ENCODE measurements at regions not wholly inside any gene's neighbourhood (a gene's known extent, or its start where the extent isn't known, plus 50 kb on each side); places are given as distances from the start of the nearest gene placed in this dataset.
A peak's percentile ranks its signal among the peaks of the same experiment; 100 is the strongest.

- DNase-seq (ENCODE audit: low read depth): no peak
Measured at GRCh38 chr4:123278755-123279154, 117.8 kb upstream of the SPRY1 start.

DNA sequence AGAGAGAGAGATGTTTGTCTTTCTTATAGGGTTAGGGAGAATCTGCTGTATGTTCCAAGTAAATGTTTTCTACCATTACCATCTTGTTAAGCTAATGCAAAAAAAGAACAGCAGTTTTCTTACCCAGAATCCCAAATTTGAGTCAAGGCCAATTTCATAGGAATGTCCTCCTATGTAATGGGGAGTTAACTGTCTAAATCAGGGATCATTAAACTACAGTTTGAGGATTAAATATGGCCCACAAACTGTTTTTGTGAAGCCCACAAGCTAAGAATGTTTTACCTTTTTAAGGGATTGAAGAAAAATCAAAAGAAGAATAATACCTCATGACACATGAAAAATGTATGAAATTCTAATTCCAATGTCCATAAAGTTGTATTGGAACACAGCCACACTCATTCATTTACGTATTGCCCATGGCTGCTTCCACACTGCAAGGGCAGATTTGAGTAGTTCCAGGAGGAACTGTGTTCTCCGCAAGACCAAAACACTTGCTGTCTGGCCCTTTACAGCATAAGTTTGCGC, 113.2 kb upstream of the SPRY1 start:
- DNase-seq (ENCODE audit: low read depth): no peak

- DNase-seq (ENCODE audit: low read depth): peak; percentile 29
Measured at GRCh38 chr4:123284168-123284567, 112.4 kb upstream of the SPRY1 start.

DNA sequence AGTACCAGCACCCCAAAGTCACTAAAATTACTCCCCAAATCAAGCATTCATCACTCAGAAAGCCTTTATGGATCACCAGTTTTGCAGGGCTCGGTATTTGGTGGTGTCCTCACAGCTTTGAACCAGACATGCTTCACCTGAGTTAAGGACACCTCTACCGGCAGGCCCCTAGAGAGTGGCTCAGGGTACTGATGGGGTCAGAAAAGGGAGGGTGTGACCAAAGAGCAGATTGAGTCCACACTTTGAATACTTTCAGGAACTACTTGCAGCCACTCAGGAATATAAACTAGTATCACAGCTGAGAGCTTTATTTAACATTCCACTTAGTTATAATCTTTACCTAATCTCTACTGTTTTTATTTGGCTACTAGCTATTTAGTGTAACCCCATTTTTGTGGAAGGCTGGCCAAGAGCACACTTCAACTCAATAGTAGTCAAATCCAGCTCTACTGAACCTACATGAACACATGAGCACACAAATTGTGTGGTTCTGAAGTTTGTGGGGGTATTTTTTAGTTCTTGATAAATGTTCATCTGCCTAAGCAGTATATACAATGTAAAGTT, 109.6 kb upstream of the SPRY1 start:
- DNase-seq (ENCODE audit: low read depth): no peak

- DNase-seq (ENCODE audit: low read depth): no peak
Measured at GRCh38 chr4:123288309-123289025, 108.1 kb upstream of the SPRY1 start.

DNA sequence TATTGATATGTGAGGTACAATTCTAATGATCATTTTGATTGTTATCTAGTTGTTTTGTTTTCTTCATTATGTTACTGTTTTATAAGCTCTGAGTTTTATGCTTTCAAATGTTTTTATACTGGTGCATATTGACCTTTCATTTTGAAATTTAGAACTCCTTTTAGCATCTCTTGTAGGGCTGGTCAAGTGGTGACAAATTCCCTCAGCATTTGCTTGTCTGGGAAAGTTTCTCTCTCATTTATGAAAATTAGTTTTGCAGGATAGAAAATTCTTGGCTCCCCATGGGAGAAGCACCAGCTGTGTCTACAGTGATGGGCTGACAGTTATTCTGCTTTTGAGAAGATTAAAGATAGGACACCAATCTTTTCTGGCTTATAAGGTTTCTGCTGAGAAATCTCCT, 105.3 kb upstream of the SPRY1 start:
- no peak for DNase-seq (ENCODE audit: low read depth)

GRCh38 chr4:123297836-123298235, 98.8 kb upstream of the SPRY1 start:
- DNase-seq (ENCODE audit: low read depth): no peak

DNA sequence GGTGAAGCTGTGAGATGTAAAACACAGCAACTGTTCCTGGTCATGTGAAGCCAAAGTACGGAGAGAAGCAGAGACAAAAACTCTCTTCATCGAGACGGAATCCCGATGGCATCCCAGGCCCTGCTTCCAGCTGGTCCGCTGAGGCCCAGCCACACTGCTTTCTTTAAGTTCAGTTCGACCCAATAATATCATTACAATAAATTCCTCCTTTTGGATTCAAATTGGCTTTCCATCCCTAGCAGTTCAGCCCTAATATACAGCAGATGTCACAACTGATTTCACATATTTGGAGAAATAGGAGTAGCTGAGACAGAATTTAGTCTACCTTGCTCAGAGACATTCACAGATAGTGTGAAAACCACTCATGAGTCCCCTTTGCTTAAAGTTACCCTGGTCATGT, 98.3 kb upstream of the SPRY1 start:
- DNase-seq (ENCODE audit: low read depth): no peak

DNA sequence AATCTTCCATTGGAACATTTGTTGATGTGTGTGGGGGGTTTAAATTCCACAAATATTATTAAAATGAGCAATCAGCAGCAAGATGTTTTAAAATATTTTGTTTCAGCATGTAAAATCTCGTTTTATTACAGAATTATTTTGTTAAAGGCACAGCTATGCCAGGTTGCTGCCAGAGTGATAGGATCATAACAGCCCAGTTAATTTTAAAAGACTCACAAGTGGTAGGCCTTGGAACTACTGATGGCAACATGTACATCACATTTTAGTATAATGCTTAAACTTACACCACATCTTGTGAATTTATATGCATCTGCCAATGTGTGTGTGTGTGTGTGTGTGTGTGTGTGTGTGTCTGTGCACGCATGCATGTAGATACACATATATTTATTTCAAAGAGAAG, 97.8 kb upstream of the SPRY1 start:
- no peak for DNase-seq (ENCODE audit: low read depth)

DNA sequence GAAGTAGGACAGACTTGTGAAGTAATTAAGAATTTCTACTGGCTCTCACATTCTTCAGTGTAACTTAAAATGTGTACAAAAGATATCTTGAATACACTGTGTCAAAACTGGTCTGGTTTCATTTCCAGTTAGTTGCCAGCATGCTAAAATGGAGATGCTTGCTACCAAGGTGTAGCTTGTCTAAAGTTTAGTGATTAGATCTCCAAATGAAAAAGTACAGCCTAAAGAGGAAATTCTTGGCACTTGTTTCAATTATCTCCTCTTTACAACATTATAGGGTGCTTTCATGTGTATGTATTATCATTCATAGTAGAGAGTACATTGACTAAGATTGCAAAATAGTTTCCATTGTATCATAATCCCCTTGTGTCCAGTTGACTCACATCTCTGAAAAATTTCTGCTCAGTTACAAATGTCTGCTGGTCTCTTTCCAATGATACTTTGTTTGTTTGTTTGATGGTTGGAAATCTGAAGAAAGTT, 97.3 kb upstream of the SPRY1 start:
- DNase-seq (ENCODE audit: low read depth): peak; percentile 90

DNA sequence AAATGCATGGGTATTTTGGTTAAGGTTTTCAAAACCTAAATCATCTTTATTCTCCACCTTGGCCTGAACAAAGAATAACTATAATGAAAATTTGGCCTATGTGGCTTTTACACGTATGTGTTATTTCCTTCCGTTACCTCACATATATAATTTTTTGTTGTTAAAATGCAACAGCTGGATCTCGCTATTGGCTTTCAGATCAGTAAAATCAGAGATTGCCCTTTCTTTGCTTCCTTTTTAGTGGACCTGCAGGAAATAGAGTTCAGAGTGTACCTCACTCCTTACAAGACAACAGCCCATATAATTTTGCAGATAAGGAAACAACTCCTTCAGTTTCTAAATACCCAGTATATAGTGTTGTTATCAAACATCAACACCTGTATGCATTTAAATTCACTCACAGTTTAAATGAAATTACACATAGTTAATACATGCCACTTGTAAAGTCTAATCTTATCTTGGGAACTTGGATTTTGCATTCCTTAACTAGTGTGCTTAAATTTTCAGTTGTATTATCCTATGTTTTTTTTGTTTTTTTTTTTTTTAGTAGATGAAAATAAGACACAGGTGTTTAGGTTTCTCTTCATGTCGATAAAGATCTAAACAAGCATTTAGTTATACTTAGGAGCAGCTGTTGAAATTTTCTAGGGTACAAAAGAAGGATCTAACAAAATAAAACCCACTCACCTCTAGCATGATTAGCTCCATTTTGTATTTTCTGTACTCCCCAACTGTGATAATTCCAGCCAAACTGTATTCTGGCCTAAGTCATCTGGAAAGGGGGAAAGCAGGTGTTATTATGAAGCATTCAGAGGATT, 96.2 kb upstream of the SPRY1 start:
- DNase-seq (ENCODE audit: low read depth): no peak

DNA sequence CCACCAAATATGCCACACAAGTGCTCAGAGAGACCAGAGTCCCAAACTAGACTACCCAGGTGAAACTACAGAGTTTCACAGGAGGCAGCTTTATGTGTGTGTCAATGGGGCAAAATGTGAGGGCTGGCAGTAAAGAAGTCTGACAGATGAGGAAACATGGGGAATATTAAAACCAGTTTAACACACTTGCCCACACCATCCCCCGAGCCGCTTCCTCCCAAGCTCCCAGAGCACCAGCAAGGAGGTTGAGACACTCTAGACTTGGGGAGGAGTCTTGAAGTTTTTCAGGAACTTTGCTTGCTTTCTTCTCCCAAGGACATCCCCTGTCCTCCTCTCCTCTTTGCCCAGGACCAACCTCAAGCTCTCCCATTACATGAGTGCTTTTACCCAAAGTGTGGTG, 94.7 kb upstream of the SPRY1 start:
- no peak for DNase-seq (ENCODE audit: low read depth)

- DNase-seq (ENCODE audit: low read depth): no peak
Measured at GRCh38 chr4:123304151-123304964, 92.2 kb upstream of the SPRY1 start.

DNA sequence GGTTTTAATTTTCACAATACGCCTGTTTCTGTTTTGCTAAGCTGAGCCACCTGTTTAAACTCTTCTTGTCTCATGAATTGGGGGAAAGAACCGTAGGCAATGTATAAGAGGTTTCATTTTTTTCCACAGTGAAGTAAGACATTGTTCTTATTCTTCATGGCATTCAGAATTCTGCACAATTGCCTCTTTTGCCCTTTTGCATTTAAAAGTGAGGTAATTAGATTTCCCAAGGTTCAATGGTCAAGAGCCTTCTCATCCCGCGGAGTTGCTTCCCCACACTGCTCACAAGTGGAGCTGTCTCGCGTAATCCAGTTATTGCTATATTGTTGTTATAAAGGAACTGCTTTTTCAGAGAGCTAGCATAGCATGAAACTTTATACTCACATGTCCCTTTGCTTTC, 90.9 kb upstream of the SPRY1 start:
- DNase-seq (ENCODE audit: low read depth): no peak

- DNase-seq (ENCODE audit: low read depth): no peak
Measured at GRCh38 chr4:123306769-123307168, 89.8 kb upstream of the SPRY1 start.

DNA sequence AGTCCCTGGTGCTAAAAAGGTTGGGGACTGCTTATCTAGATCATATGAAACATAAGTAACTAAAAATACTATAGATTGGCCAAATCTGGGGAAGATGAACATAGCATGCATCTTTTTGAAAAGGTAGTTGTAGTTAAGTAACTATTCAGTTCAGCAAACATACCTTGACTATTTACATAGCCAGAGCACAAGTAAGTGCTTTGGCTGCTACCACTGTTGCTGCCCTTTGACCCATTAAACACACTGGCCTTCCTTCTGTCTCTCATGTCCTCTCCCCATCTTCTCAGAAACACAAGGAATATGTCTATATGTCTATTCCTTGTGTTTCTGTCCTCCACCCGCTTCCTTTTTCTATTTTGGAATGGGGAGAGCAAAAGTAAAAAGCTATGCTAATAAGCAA, 87.9 kb upstream of the SPRY1 start:
- no peak for DNase-seq (ENCODE audit: low read depth)

DNA sequence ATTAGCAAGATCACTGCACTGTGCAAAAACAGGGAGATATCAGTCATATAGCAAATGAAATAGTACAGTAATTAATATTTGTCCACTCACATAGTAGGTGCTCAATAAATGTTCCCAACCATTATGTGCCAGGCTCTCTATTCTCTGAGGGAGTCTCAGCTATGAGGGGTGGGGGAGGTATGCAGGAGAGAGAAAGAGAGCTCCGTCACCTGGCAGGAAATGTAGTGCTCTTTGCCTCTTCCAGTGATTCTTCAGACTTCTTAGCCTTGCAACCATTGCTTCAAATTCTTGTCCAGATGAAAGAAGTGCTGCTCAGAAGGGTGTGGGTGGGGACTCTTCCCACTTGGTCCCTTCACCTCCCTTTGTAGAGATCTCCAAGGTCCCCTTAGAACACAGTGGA, 84.5 kb upstream of the SPRY1 start:
- DNase-seq (ENCODE audit: low read depth): no peak

GRCh38 chr4:123312951-123313592, 83.5 kb upstream of the SPRY1 start:
- DNase-seq (ENCODE audit: low read depth): no peak

- no peak for DNase-seq (ENCODE audit: low read depth)
Measured at GRCh38 chr4:123315617-123316016, 81.0 kb upstream of the SPRY1 start.

GRCh38 chr4:123317211-123317610, 79.4 kb upstream of the SPRY1 start:
- no peak for DNase-seq (ENCODE audit: low read depth)

GRCh38 chr4:123319639-123320038, 77.0 kb upstream of the SPRY1 start:
- DNase-seq (ENCODE audit: low read depth): no peak

GRCh38 chr4:123323998-123324397, 72.6 kb upstream of the SPRY1 start:
- no peak for DNase-seq (ENCODE audit: low read depth)

Measured in fibroblast of the conjunctiva (primary cell).